Right atrium auricular region (tissue), 2 donors: ENCODE measurements at regions not wholly inside any gene's neighbourhood (a gene's known extent, or its start where the extent isn't known, plus 50 kb on each side); places are given as distances from the start of the nearest gene placed in this dataset.

Experiments
- DNase-seq: peaks from one replicate; pipeline ENCODE4 v3.0.0-alpha.2; 2019; ENCODE audit warnings: low spot score
- H3K27ac ChIP-seq, 2 donors: fragments of 200-600 bp; sonication (generic); 1 replicate in 1 of 2; 2 replicates in 1 of 2; pipeline ENCODE4 v1.5.1; 2016 to 2019
- H3K27me3 ChIP-seq, 2 donors: fragments of 200-600 bp; sonication (generic); one replicate each; pipeline versions ENCODE4 v1.5.1 to v1.6.0; 2017 to 2019
- H3K36me3 ChIP-seq: fragments of 200-600 bp; sonication (generic); one replicate; pipeline ENCODE4 v1.5.1; 2016
- H3K4me1 ChIP-seq, 2 donors: fragments of 200-600 bp; sonication (generic); one replicate each; pipeline versions ENCODE4 v1.5.1 to v1.6.0; 2017 to 2019
- H3K4me3 ChIP-seq, 2 donors: fragments of 200-600 bp; sonication (generic); 1 replicate in 1 of 2; 2 replicates in 1 of 2; pipeline ENCODE4 v1.5.1; 2017 to 2019; ENCODE audit warnings: mild to moderate bottlenecking in 1 of 2, moderate library complexity in 1 of 2
- H3K9me3 ChIP-seq, 2 donors: fragments of 200-600 bp; sonication (generic); one replicate each; pipeline ENCODE4 v1.5.1; 2019
- TF ChIP-seq, protein P1 (sequence below), 2 donors: fragments of 200-600 bp; sonication (generic); IDR thresholded peaks; one replicate each; pipeline ENCODE4 v1.5.1; 2019; ENCODE audit warnings: antibody characterized with exemption in 2 of 2

DNA sequence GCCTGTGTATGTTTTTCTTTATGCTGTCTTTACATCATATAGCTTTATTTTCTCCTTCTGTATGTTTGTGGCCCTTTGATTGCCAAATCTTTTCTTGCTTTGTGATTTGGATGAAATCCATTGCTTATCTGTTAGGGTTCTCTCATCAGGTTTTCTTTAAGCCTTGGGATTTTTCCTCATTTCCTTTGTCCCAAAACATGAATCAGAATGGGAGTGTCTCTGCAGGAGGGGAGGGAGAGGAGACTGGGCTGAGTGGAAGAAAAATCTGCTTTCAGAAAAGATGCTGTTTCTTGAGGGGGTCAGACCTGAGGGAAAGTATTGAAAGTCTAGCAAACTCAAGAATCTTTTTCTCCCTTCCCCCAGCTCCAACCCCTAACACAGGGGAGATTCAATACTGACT is 758.0 kb upstream of the MMS22L start:
- no peak overlapping the region for H3K4me3 ChIP-seq
- TF ChIP-seq, protein P1, sequence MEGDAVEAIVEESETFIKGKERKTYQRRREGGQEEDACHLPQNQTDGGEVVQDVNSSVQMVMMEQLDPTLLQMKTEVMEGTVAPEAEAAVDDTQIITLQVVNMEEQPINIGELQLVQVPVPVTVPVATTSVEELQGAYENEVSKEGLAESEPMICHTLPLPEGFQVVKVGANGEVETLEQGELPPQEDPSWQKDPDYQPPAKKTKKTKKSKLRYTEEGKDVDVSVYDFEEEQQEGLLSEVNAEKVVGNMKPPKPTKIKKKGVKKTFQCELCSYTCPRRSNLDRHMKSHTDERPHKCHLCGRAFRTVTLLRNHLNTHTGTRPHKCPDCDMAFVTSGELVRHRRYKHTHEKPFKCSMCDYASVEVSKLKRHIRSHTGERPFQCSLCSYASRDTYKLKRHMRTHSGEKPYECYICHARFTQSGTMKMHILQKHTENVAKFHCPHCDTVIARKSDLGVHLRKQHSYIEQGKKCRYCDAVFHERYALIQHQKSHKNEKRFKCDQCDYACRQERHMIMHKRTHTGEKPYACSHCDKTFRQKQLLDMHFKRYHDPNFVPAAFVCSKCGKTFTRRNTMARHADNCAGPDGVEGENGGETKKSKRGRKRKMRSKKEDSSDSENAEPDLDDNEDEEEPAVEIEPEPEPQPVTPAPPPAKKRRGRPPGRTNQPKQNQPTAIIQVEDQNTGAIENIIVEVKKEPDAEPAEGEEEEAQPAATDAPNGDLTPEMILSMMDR (IDR thresholded peaks at IDR 0.05): no peak
- DNase-seq: no peak

DNA sequence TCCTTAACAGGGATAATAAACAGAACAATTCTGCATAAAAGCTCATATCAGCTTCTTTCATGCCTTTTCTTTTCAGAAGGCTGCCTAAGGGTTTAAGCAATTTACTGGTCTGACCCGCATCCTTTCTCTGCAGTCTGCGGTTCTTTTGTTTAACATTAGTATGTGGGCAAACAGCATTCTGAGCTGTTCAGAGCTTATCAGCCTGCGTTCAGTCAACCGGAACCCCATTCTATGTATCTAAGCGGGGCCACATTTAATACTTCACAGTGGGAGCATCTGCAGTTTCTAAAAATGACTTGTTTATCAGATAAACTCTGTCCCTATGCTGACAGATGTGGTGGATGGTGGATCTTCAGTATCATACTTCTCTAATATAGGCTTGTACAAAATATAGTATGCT is 758.9 kb upstream of the MMS22L start:
- TF ChIP-seq, protein P1 (IDR thresholded peaks at IDR 0.05): no peak
- H3K36me3 ChIP-seq: no peaks in the 10 kb centered on the region

More for the DNA sequence above, 758.0 kb upstream of the MMS22L start:
- no peaks in the 10 kb centered on the region for H3K36me3 ChIP-seq
- H3K27ac ChIP-seq: no peak overlapping the region
- no peaks in the 10 kb centered on the region for H3K4me1 ChIP-seq
- H3K27me3 ChIP-seq: no peaks in the 10 kb centered on the region
- no peaks in the 10 kb centered on the region for H3K9me3 ChIP-seq

DNA sequence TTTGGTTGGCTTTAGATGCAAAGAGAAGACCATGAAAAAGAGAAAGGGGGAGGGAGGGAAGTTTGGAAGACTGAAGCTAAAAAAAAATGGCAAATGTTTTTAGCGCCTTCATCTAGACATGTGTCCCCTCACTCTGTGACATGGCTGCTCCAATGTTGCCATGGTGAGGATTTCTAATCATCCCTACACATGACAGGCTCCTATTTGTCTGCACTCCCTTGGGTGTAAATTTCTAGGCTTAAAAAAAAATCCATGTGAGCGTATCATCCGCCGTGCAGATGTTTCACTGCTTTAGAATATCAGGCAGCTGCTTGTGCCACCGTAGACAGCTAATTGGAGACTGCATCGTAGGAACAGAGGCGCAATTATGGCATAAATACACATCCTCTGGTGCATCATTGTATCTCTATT is 761.1 kb upstream of the MMS22L start:
- H3K4me3 ChIP-seq: no peak overlapping the region
- no peaks in the 10 kb centered on the region for H3K9me3 ChIP-seq
- no peaks in the 10 kb centered on the region for H3K4me1 ChIP-seq
- no peak overlapping the region for H3K27ac ChIP-seq
- no peaks in the 10 kb centered on the region for H3K36me3 ChIP-seq
- DNase-seq: no peak
- no peaks in the 10 kb centered on the region for H3K27me3 ChIP-seq
- TF ChIP-seq, protein P1 (IDR thresholded peaks at IDR 0.05): no peak

More for the DNA sequence above, 758.9 kb upstream of the MMS22L start:
- Histone ChIP-seq H3K4me1 (no peaks in the 10 kb centered on the region), H3K4me3 (no peak overlapping the region), H3K27ac (no peak overlapping the region), H3K27me3 (no peaks in the 10 kb centered on the region), H3K9me3 (no peaks in the 10 kb centered on the region)
- DNase-seq: no peak

DNA sequence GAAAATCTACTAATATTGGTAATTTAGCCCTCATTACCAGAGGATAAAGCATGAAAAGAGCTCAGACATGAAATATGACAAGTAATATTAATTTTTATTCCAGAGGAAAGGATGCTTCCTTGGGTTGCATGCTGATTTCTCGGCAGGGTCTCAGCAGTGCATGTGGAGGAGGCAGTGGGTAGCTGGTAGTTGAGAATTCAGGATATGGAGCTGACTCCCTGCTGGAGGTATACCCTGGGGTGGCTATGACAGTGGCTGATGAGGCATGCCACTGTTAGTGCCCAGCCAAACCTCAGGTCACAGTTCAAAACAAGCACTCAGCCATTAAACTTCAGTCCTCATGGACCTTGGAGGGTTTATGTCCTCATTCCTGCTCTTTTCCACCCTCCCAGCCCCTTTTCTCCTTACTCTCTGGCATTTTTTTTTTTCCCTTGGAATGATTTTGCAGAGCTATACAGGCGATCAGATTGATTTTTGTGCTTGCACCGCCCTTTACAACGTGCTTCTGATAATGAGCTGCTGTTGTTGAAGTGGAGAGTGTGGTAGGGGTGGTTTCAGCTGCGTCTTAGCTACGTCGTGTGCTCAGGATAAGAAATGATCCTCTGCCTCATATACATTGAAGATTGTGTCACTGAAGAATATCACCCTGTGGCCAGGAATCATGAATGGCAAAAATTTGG is 761.9 kb upstream of the MMS22L start:
- DNase-seq: no peak

DNA sequence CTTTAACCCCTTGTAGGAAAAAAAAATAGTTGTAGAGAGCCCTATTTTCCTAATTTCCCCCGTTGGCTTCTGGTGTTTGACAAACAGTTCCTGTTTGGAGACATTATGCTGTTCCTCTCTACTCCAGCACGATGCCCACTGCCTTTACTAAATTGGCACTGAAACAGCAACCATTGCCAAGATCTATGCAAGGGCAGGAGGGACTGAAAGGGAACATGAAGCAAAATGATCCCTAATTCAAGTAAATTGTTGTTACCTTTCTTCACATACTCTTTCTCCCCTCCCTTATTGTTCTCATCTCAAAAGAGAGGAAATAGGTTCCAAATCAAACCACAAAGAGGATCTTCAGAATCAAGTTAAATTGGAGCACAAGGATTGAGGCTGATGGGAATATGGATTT is 764.1 kb upstream of the MMS22L start:
- no peak overlapping the region for H3K4me3 ChIP-seq
- no peak for DNase-seq
- H3K36me3 ChIP-seq: no peaks in the 10 kb centered on the region
- TF ChIP-seq, protein P1 (IDR thresholded peaks at IDR 0.05): no peak
- no peaks in the 10 kb centered on the region for H3K4me1 ChIP-seq
- H3K27ac ChIP-seq: no peak overlapping the region
- no peaks in the 10 kb centered on the region for H3K27me3 ChIP-seq
- no peaks in the 10 kb centered on the region for H3K9me3 ChIP-seq

More for the DNA sequence above, 761.9 kb upstream of the MMS22L start:
- TF ChIP-seq, protein P1 (IDR thresholded peaks at IDR 0.05): no peak
- no peak overlapping the region for H3K27ac ChIP-seq
- no peaks in the 10 kb centered on the region for H3K9me3 ChIP-seq
- H3K36me3 ChIP-seq: no peaks in the 10 kb centered on the region
- H3K27me3 ChIP-seq: no peaks in the 10 kb centered on the region
- no peak overlapping the region for H3K4me3 ChIP-seq
- no peaks in the 10 kb centered on the region for H3K4me1 ChIP-seq

DNA sequence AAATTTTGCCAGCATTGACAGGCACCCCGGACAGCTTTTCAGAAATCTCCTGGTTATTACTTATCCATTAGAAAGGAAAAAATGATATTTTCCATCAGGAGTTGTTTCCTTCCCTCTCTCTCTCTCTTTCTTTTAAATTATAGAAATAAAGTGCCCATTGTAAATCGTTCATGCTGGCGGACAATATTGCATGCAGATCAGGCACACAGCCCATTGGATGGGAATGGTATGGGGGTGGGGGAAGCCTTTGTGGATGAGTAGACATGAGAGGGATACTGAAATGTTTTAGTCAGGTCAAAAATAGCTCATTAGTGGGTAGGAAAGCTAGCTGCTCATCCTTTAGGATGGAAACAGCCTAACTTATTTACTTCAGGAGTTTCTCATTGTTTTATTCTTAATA is 764.9 kb upstream of the MMS22L start:
- H3K9me3 ChIP-seq: no peaks in the 10 kb centered on the region
- H3K4me3 ChIP-seq: no peak overlapping the region
- TF ChIP-seq, protein P1 (IDR thresholded peaks at IDR 0.05): no peak
- H3K27me3 ChIP-seq: no peaks in the 10 kb centered on the region
- no peak for DNase-seq
- H3K27ac ChIP-seq: no peak overlapping the region
- H3K4me1 ChIP-seq: no peaks in the 10 kb centered on the region
- H3K36me3 ChIP-seq: no peaks in the 10 kb centered on the region
